ENCODE measurements at regions not wholly inside any gene's neighbourhood (a gene's known extent, or its start where the extent isn't known, plus 50 kb on each side); places are given as distances from the start of the nearest gene placed in this dataset.

GRCh38 chrX:110413727-110414124 is 55.1 kb downstream of the RTL9 start:
- TF ChIP-seq CTCF (conservative IDR thresholded peaks at IDR 0.05 in 1 of 2, IDR thresholded peaks at IDR 0.05 in 1 of 2; ENCODE audit: low read depth in 1 of 2, low read length in 2 of 2) (no peak), EZH2 (IDR thresholded peaks at IDR 0.05; ENCODE audit: low read length, missing control alignments) (no peak)

All from fibroblast of lung (primary cell).